Mesendoderm (in vitro differentiated cells): ENCODE measurements at regions not wholly inside any gene's neighbourhood (a gene's known extent, or its start where the extent isn't known, plus 50 kb on each side); places are given as distances from the start of the nearest gene placed in this dataset.

ENCODE experiments used
- DNase-seq: peaks from one replicate; pipeline ENCODE4 v3.0.0; 2013
- H2AK5ac ChIP-seq: 2 replicates; pipeline ENCODE4 v1.6.1; 2013; ENCODE audit warnings: low read length, inconsistent platforms
- H2BK120ac ChIP-seq: 2 replicates; pipeline ENCODE4 v1.6.1; 2013; ENCODE audit warnings: low read depth, mild to moderate bottlenecking, low read length, moderate library complexity, mixed read lengths
- H2BK15ac ChIP-seq: replicated peaks from 2 replicates; pipeline ENCODE4 v1.6.1; 2013; ENCODE audit warnings: low read depth, mild to moderate bottlenecking, moderate library complexity
- H2BK5ac ChIP-seq: 2 replicates; pipeline ENCODE4 v1.6.1; 2013; ENCODE audit warnings: low read length, inconsistent platforms
- H3K18ac ChIP-seq: 2 replicates; pipeline ENCODE4 v1.6.1; 2013; ENCODE audit warnings: mild to moderate bottlenecking, low read length, mixed read lengths
- H3K23ac ChIP-seq: one replicate; pipeline ENCODE4 v1.6.1; 2013; ENCODE audit warnings: low read length
- H3K27ac ChIP-seq: 2 replicates; pipeline ENCODE4 v1.5.1; 2013; ENCODE audit warnings: low read depth, mild to moderate bottlenecking, inconsistent platforms, low read length, moderate library complexity
- H3K27me3 ChIP-seq: 2 replicates; pipeline ENCODE4 v1.6.1; 2013; ENCODE audit warnings: low read length, control low read depth, mild to moderate bottlenecking, inconsistent platforms; ENCODE audit not compliant: insufficient read depth, poor library complexity
- H3K36me3 ChIP-seq: 2 replicates; pipeline ENCODE4 v1.6.1; 2013; ENCODE audit warnings: low read length, inconsistent platforms; ENCODE audit not compliant: control insufficient read depth, insufficient read depth
- H3K4ac ChIP-seq: one replicate; pipeline ENCODE4 v1.6.1; 2013; ENCODE audit warnings: low read depth, mild to moderate bottlenecking, low read length, moderate library complexity
- H3K4me1 ChIP-seq: 2 replicates; pipeline ENCODE4 v1.6.1; 2013; ENCODE audit warnings: low read depth, low read length, inconsistent platforms; ENCODE audit not compliant: control insufficient read depth
- H3K4me2 ChIP-seq: 2 replicates; pipeline ENCODE4 v1.6.1; 2013; ENCODE audit warnings: low read length
- H3K4me3 ChIP-seq: 2 replicates; pipeline ENCODE4 v1.5.1; 2013; ENCODE audit warnings: mild to moderate bottlenecking, low read length
- H3K56ac ChIP-seq: one replicate; pipeline ENCODE4 v1.6.1; 2013; ENCODE audit warnings: low read length
- H3K79me1 ChIP-seq: 2 replicates; pipeline ENCODE4 v1.6.1; 2013; ENCODE audit warnings: low read length, inconsistent platforms
- H3K79me2 ChIP-seq: 2 replicates; pipeline ENCODE4 v1.6.1; 2013; ENCODE audit warnings: mild to moderate bottlenecking, low read length; ENCODE audit not compliant: control insufficient read depth, insufficient read depth
- H3K9ac ChIP-seq: 2 replicates; pipeline ENCODE4 v1.6.1; 2013; ENCODE audit warnings: low read length, inconsistent platforms
- H4K5ac ChIP-seq: one replicate; pipeline ENCODE4 v1.6.1; 2013; ENCODE audit warnings: low read length
- H4K8ac ChIP-seq: one replicate; pipeline ENCODE4 v1.6.1; 2013; ENCODE audit warnings: low read depth, mild to moderate bottlenecking, control low read depth, low read length, moderate library complexity
- WGBS: extraction: QIAGEN DNeasy Blood & Tissue Kit; methylation state at CpG from one replicate; pipeline ENCODE4 v1.1.7; 2013; ENCODE audit warnings: low lambda C conversion rate, missing lambda C conversion rate; ENCODE audit not compliant: insufficient coverage; ENCODE audit errors: extremely low coverage; 5-methylcytosine and 5-hydroxymethylcytosine counted together

- Histone ChIP-seq H3K79me2 (no peaks in the 10 kb centered on the region), H2BK120ac (no peak overlapping the region), H3K79me1 (no peaks in the 10 kb centered on the region), H2BK15ac (no peak overlapping the region), H3K4me3 (no peak overlapping the region), H2AK5ac (no peak overlapping the region), H3K27me3 (no peaks in the 10 kb centered on the region), H2BK5ac (no peak overlapping the region), H4K5ac (no peak overlapping the region), H3K27ac (no peak overlapping the region), H3K4ac (no peak overlapping the region), H3K4me2 (no peak overlapping the region), H3K4me1 (no peaks in the 10 kb centered on the region), H3K56ac (no peak overlapping the region), H4K8ac (no peak overlapping the region), H3K36me3 (no peaks in the 10 kb centered on the region), H3K9ac (no peak overlapping the region), H3K23ac (no peak overlapping the region), H3K18ac (no peak overlapping the region)
- no CpG with 5 or more reads among the region's 3 CpGs for WGBS
- DNase-seq = no peak
Measured at GRCh38 chr1:29896300-29896699, 660.0 kb downstream of the PTPRU start.

- Histone ChIP-seq H3K4ac (no peak overlapping the region), H2BK120ac (no peak overlapping the region), H2BK15ac (no peak overlapping the region), H3K18ac (no peak overlapping the region), H3K9ac (no peak overlapping the region), H3K79me1 (no peaks in the 10 kb centered on the region), H3K23ac (no peak overlapping the region), H4K5ac (no peak overlapping the region), H2AK5ac (no peak overlapping the region), H4K8ac (no peak overlapping the region), H3K4me2 (no peak overlapping the region), H3K4me1 (no peaks in the 10 kb centered on the region), H3K27ac (no peak overlapping the region), H2BK5ac (no peak overlapping the region), H3K56ac (no peak overlapping the region), H3K4me3 (no peak overlapping the region), H3K27me3 (no peaks in the 10 kb centered on the region), H3K79me2 (no peaks in the 10 kb centered on the region), H3K36me3 (no peaks in the 10 kb centered on the region)
- WGBS = no CpG with 5 or more reads among the region's 4 CpGs
- no peak for DNase-seq
Measured at GRCh38 chr1:29895201-29895600, 658.9 kb downstream of the PTPRU start.

- DNase-seq = no peak
- no peaks in the 10 kb centered on the region for H3K27me3 ChIP-seq
Measured at GRCh38 chr1:29894311-29894710, 658.0 kb downstream of the PTPRU start.

GRCh38 chr1:29893806-29894205 is 657.5 kb downstream of the PTPRU start:
- Histone ChIP-seq H3K4ac (no peak overlapping the region), H3K36me3 (no peaks in the 10 kb centered on the region), H3K27ac (no peak overlapping the region), H4K8ac (no peak overlapping the region), H3K23ac (no peak overlapping the region), H3K4me1 (no peaks in the 10 kb centered on the region), H2AK5ac (no peak overlapping the region), H3K4me3 (no peak overlapping the region), H3K27me3 (no peaks in the 10 kb centered on the region), H3K79me1 (no peaks in the 10 kb centered on the region), H3K9ac (no peak overlapping the region), H4K5ac (no peak overlapping the region), H2BK120ac (no peak overlapping the region), H3K4me2 (no peak overlapping the region), H3K18ac (no peak overlapping the region), H3K56ac (no peak overlapping the region), H3K79me2 (no peaks in the 10 kb centered on the region), H2BK5ac (no peak overlapping the region), H2BK15ac (no peak overlapping the region)
- no peak for DNase-seq
- no CpG with 5 or more reads among the region's 5 CpGs for WGBS

More at GRCh38 chr1:29894311-29894710, 658.0 kb downstream of the PTPRU start:
- Histone ChIP-seq H2BK120ac (no peak overlapping the region), H3K4me2 (no peak overlapping the region), H3K23ac (no peak overlapping the region), H3K9ac (no peak overlapping the region), H3K36me3 (no peaks in the 10 kb centered on the region), H3K27ac (no peak overlapping the region), H3K4ac (no peak overlapping the region), H3K79me1 (no peaks in the 10 kb centered on the region), H2AK5ac (no peak overlapping the region), H2BK15ac (no peak overlapping the region), H3K18ac (no peak overlapping the region), H2BK5ac (no peak overlapping the region), H3K4me1 (no peaks in the 10 kb centered on the region), H3K4me3 (no peak overlapping the region), H4K5ac (no peak overlapping the region), H3K79me2 (no peaks in the 10 kb centered on the region), H3K56ac (no peak overlapping the region), H4K8ac (no peak overlapping the region)
- WGBS = no CpG with 5 or more reads among the region's 5 CpGs

- no peaks in the 10 kb centered on the region for H3K36me3 ChIP-seq
- no peaks in the 10 kb centered on the region for H3K79me1 ChIP-seq
- no peaks in the 10 kb centered on the region for H3K4me1 ChIP-seq
Measured at GRCh38 chr1:29893046-29893723, 656.9 kb downstream of the PTPRU start.

DNA sequence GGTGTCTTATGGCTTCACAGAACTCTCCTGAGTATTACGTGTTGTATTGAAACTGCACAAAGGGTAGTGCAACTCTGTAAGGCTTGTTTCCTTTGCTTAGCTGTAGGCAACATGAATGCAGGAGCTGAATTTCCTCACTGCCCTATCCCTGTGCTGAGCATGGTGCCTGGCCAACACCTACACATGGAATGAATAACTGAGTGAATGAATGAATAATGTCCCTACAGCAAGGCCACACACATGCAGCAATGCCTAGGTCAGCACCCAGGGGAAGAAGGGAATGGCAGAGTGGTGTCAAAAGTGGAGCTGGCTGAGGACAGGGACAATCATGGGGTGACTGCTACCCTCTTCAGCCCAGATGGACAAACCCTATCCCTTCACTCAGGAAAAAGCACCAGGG is 655.9 kb downstream of the PTPRU start:
- no peak overlapping the region for H3K4me2 ChIP-seq
- H2AK5ac ChIP-seq = no peak overlapping the region
- H3K79me1 ChIP-seq = no peaks in the 10 kb centered on the region
- H2BK15ac ChIP-seq = no peak overlapping the region
- no peak overlapping the region for H3K4ac ChIP-seq
- no peaks in the 10 kb centered on the region for H3K79me2 ChIP-seq
- DNase-seq = no peak
- H3K9ac ChIP-seq = no peak overlapping the region
- H3K23ac ChIP-seq = no peak overlapping the region
- H2BK5ac ChIP-seq = no peak overlapping the region
- no peak overlapping the region for H4K8ac ChIP-seq
- no peak overlapping the region for H3K56ac ChIP-seq
- H4K5ac ChIP-seq = no peak overlapping the region
- H3K27me3 ChIP-seq = no peaks in the 10 kb centered on the region
- H3K18ac ChIP-seq = no peak overlapping the region
- WGBS = no CpG with 5 or more reads among the region's 1 CpG
- H3K36me3 ChIP-seq = no peaks in the 10 kb centered on the region
- H3K27ac ChIP-seq = no peak overlapping the region
- no peaks in the 10 kb centered on the region for H3K4me1 ChIP-seq
- H3K4me3 ChIP-seq = no peak overlapping the region
- H2BK120ac ChIP-seq = no peak overlapping the region

More at GRCh38 chr1:29893046-29893723, 656.9 kb downstream of the PTPRU start:
- H2AK5ac ChIP-seq = no peak overlapping the region
- H3K56ac ChIP-seq = no peak overlapping the region
- H3K23ac ChIP-seq = no peak overlapping the region
- no peak overlapping the region for H3K4me2 ChIP-seq
- peak; percentile 46 for DNase-seq
- H3K4ac ChIP-seq = no peak overlapping the region
- H3K9ac ChIP-seq = no peak overlapping the region
- H4K8ac ChIP-seq = no peak overlapping the region
- no peak overlapping the region for H3K18ac ChIP-seq
- no peak overlapping the region for H3K27ac ChIP-seq
- no peak overlapping the region for H4K5ac ChIP-seq
- no peak overlapping the region for H2BK15ac ChIP-seq
- no peak overlapping the region for H2BK5ac ChIP-seq
- no peaks in the 10 kb centered on the region for H3K27me3 ChIP-seq
- WGBS = no CpG with 5 or more reads among the region's 7 CpGs
- H2BK120ac ChIP-seq = no peak overlapping the region
- no peaks in the 10 kb centered on the region for H3K79me2 ChIP-seq
- no peak overlapping the region for H3K4me3 ChIP-seq
